Esophagus squamous epithelium (tissue), 4 donors: ENCODE measurements at regions not wholly inside any gene's neighbourhood (a gene's known extent, or its start where the extent isn't known, plus 50 kb on each side); places are given as distances from the start of the nearest gene placed in this dataset.

Source experiments
- CTCF ChIP-seq, 6 experiments: fragments of 450-650 bp in 4 of 6; fragments of 200-600 bp in 2 of 6; sonication (generic) in 2 of 6; IDR thresholded peaks; one replicate each; pipeline ENCODE4 v1.5.1; 2016 to 2019; ENCODE audit warnings: antibody characterized with exemption in 6 of 6, mild to moderate bottlenecking in 4 of 6, moderate library complexity in 4 of 6
- POLR2A ChIP-seq, 4 donors: fragments of 450-650 bp; IDR thresholded peaks; one replicate each; pipeline ENCODE4 v1.6.1; 2017; ENCODE audit warnings: antibody characterized with exemption in 4 of 4, mild to moderate bottlenecking in 4 of 4, moderate library complexity in 3 of 4

- no peak for TF ChIP-seq POLR2A (IDR thresholded peaks at IDR 0.05)
- TF ChIP-seq CTCF (IDR thresholded peaks at IDR 0.05) = no peak
These were observed 101.3 kb upstream of the C1orf21 start for GRCh38 chr1:184285401-184286087.
